Prostate gland (tissue), 2 donors: ENCODE measurements at regions not wholly inside any gene's neighbourhood (a gene's known extent, or its start where the extent isn't known, plus 50 kb on each side); places are given as distances from the start of the nearest gene placed in this dataset.

Experiments used
- DNase-seq: peaks from one replicate; pipeline ENCODE4 v3.0.0-alpha.2; 2019; ENCODE audit warnings: low spot score
- H3K27ac ChIP-seq, 2 donors: fragments of 200-600 bp; sonication (generic); 2 replicates each; pipeline ENCODE4 v1.5.1; 2017 to 2019
- H3K27me3 ChIP-seq: fragments of 200-600 bp; sonication (generic); replicated peaks from 2 replicates; pipeline ENCODE4 v1.5.1; 2019; ENCODE audit not compliant: insufficient read depth
- H3K36me3 ChIP-seq, 2 donors: fragments of 200-600 bp; sonication (generic); 1 replicate in 1 of 2; 2 replicates in 1 of 2; pipeline versions ENCODE4 v1.5.1 to v1.8.1; 2017 to 2019
- H3K4me1 ChIP-seq: fragments of 200-600 bp; sonication (generic); replicated peaks from 2 replicates; pipeline ENCODE4 v1.5.1; 2019
- H3K4me3 ChIP-seq, 2 donors: fragments of 200-600 bp; sonication (generic); 2 replicates each; pipeline ENCODE4 v1.5.1; 2017 to 2019
- H3K9me3 ChIP-seq: fragments of 200-600 bp; sonication (generic); 2 replicates; pipeline ENCODE4 v1.5.1; 2017
- POLR2A ChIP-seq: fragments of 450-650 bp; IDR thresholded peaks from one replicate; pipeline ENCODE4 v1.6.1; 2016; ENCODE audit warnings: antibody characterized with exemption, mild to moderate bottlenecking
- POLR2AphosphoS5 ChIP-seq: sonication (generic); formaldehyde crosslinking; IDR thresholded peaks from one replicate; pipeline ENCODE4 v1.6.1; 2017; ENCODE audit warnings: antibody characterized with exemption
- WGBS: methylation state at CpG from one replicate; pipeline ENCODE4 v1.1.5; 2018; 5-methylcytosine and 5-hydroxymethylcytosine counted together
- intact Hi-C: fragments of 100-400 bp; cut with DNase I; formaldehyde crosslinking; loops from one replicate; pipeline ENCODE4 v1.14.2; 2022
- TF ChIP-seq, protein P1 (sequence below), 4 experiments: fragments of 200-600 bp in 2 of 4; fragments of 450-650 bp in 2 of 4; sonication (generic) in 2 of 4; IDR thresholded peaks; 1 replicate in 3 of 4; 2 replicates in 1 of 4; pipeline ENCODE4 v1.5.1; 2016 to 2019; ENCODE audit warnings: antibody characterized with exemption in 4 of 4, mild to moderate bottlenecking in 2 of 4, moderate library complexity in 2 of 4

DNA sequence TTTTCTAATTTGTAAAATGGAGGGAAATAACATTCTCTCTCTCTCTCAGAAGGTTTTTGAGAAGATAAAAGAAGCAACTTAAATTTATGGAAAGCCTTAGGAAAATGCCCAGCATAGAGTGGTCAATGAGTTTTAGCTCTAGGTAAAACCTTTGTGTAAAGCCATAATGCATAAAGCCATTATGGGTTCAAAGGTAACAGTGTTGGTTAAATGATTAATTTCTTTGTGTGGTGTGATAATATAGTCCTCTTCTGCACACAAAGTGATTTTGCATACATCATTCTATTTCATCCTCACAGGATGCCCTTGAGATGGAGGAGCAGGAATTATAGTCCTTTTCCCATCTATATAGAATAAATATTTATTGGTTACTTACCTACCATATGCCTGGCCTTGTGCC is 602.9 kb downstream of the CSNK1G3 start:
- H3K4me3 ChIP-seq = no peak overlapping the region
- no peaks in the 10 kb centered on the region for H3K4me1 ChIP-seq
- no peaks in the 10 kb centered on the region for H3K27me3 ChIP-seq
- no peaks in the 10 kb centered on the region for H3K9me3 ChIP-seq
- H3K36me3 ChIP-seq = no peaks in the 10 kb centered on the region
- TF ChIP-seq, protein P1, sequence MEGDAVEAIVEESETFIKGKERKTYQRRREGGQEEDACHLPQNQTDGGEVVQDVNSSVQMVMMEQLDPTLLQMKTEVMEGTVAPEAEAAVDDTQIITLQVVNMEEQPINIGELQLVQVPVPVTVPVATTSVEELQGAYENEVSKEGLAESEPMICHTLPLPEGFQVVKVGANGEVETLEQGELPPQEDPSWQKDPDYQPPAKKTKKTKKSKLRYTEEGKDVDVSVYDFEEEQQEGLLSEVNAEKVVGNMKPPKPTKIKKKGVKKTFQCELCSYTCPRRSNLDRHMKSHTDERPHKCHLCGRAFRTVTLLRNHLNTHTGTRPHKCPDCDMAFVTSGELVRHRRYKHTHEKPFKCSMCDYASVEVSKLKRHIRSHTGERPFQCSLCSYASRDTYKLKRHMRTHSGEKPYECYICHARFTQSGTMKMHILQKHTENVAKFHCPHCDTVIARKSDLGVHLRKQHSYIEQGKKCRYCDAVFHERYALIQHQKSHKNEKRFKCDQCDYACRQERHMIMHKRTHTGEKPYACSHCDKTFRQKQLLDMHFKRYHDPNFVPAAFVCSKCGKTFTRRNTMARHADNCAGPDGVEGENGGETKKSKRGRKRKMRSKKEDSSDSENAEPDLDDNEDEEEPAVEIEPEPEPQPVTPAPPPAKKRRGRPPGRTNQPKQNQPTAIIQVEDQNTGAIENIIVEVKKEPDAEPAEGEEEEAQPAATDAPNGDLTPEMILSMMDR (IDR thresholded peaks at IDR 0.05) = no peak
- no peak for TF ChIP-seq POLR2AphosphoS5
- no peak for TF ChIP-seq POLR2A
- intact Hi-C loops = no loop called here
- no peak overlapping the region for H3K27ac ChIP-seq
- DNase-seq = no peak

GRCh38 chr5:124111886-124112285 is 599.9 kb downstream of the CSNK1G3 start:
- Histone ChIP-seq H3K27me3 (no peaks in the 10 kb centered on the region), H3K27ac (no peak overlapping the region), H3K36me3 (no peaks in the 10 kb centered on the region), H3K4me3 (no peak overlapping the region), H3K4me1 (no peaks in the 10 kb centered on the region), H3K9me3 (no peaks in the 10 kb centered on the region)
- intact Hi-C loops = no loop called here
- DNase-seq = no peak
- TF ChIP-seq, protein P1 (IDR thresholded peaks at IDR 0.05) = no peak
- TF ChIP-seq POLR2A = no peak
- no peak for TF ChIP-seq POLR2AphosphoS5
- WGBS = 93% methylated on average over 2 of the region's 2 CpGs

DNA sequence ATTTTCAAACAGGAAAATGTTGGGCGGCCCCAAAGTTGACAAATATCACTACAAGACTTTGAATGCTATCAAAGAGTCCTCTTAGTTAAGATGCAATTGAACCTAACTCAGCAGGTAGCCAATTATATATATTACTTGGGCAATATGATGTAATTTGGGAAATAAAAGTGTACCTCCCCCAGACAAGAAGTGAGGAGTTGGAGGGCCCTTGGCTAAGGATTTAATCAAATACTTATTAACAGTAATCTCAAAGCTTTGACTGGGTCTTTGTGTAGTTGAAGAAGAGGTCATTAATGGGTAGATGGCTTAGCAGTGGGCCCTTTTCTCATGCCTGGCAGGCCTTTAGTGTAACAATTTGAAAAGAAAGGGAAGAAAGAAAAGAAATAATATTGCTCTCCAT is 599.0 kb downstream of the CSNK1G3 start:
- 100% methylated on average over 1 of the region's 1 CpG for WGBS

GRCh38 chr5:124105326-124105725 is 593.3 kb downstream of the CSNK1G3 start:
- no peak for DNase-seq
- H3K4me1 ChIP-seq = no peaks in the 10 kb centered on the region
- H3K9me3 ChIP-seq = no peaks in the 10 kb centered on the region
- 42% methylated on average over 2 of the region's 2 CpGs for WGBS
- H3K4me3 ChIP-seq = no peak overlapping the region
- no peaks in the 10 kb centered on the region for H3K27me3 ChIP-seq
- no peak for TF ChIP-seq POLR2AphosphoS5
- TF ChIP-seq, protein P1 (IDR thresholded peaks at IDR 0.05) = no peak
- no peak for TF ChIP-seq POLR2A
- no peaks in the 10 kb centered on the region for H3K36me3 ChIP-seq
- H3K27ac ChIP-seq = no peak overlapping the region
- intact Hi-C loops = no loop called here

More for the DNA sequence above, 599.0 kb downstream of the CSNK1G3 start:
- H3K4me1 ChIP-seq = no peaks in the 10 kb centered on the region
- no peaks in the 10 kb centered on the region for H3K36me3 ChIP-seq
- H3K27ac ChIP-seq = no peak overlapping the region
- intact Hi-C loops = no loop called here
- TF ChIP-seq POLR2A (no peak), POLR2AphosphoS5 (no peak)
- TF ChIP-seq, protein P1 (IDR thresholded peaks at IDR 0.05) = no peak
- no peaks in the 10 kb centered on the region for H3K27me3 ChIP-seq
- no peaks in the 10 kb centered on the region for H3K9me3 ChIP-seq
- H3K4me3 ChIP-seq = no peak overlapping the region
- DNase-seq = no peak

GRCh38 chr5:124104821-124105220 is 592.8 kb downstream of the CSNK1G3 start:
- Histone ChIP-seq H3K27me3 (no peaks in the 10 kb centered on the region), H3K36me3 (no peaks in the 10 kb centered on the region), H3K4me1 (no peaks in the 10 kb centered on the region), H3K4me3 (no peak overlapping the region), H3K9me3 (no peaks in the 10 kb centered on the region), H3K27ac (no peak overlapping the region)
- intact Hi-C loops = no loop called here
- DNase-seq = no peak
- 83% methylated on average over 1 of the region's 1 CpG for whole genome bisulfite sequencing
- TF ChIP-seq POLR2AphosphoS5 (no peak), POLR2A (no peak)
- TF ChIP-seq, protein P1 (IDR thresholded peaks at IDR 0.05) = no peak
